ENCODE measurements at regions not wholly inside any gene's neighbourhood (a gene's known extent, or its start where the extent isn't known, plus 50 kb on each side); places are given as distances from the start of the nearest gene placed in this dataset.

- TF ChIP-seq YY1 (IDR thresholded peaks at IDR 0.05; ENCODE audit: insufficient read depth, insufficient read length) (no peak), ZNF274 (IDR thresholded peaks at IDR 0.05; ENCODE audit: low read depth, low read length) (no peak), SUZ12 (IDR thresholded peaks at IDR 0.05; ENCODE audit: extremely low read depth, insufficient read depth, insufficient read length) (no peak)
These were observed 67.5 kb upstream of the MS4A8 start for GRCh38 chr11:60631944-60632343.

Measured in NT2/D1 (cell line).